Mesendoderm (in vitro differentiated cells): ENCODE measurements at regions not wholly inside any gene's neighbourhood (a gene's known extent, or its start where the extent isn't known, plus 50 kb on each side); places are given as distances from the start of the nearest gene placed in this dataset.

ENCODE experiments used
- DNase-seq: peaks from one replicate; pipeline ENCODE4 v3.0.0; 2013
- H2AK5ac ChIP-seq: 2 replicates; pipeline ENCODE4 v1.6.1; 2013; ENCODE audit warnings: low read length, inconsistent platforms
- H2BK120ac ChIP-seq: 2 replicates; pipeline ENCODE4 v1.6.1; 2013; ENCODE audit warnings: low read depth, mild to moderate bottlenecking, low read length, moderate library complexity, mixed read lengths
- H2BK15ac ChIP-seq: replicated peaks from 2 replicates; pipeline ENCODE4 v1.6.1; 2013; ENCODE audit warnings: low read depth, mild to moderate bottlenecking, moderate library complexity
- H2BK5ac ChIP-seq: 2 replicates; pipeline ENCODE4 v1.6.1; 2013; ENCODE audit warnings: low read length, inconsistent platforms
- H3K18ac ChIP-seq: 2 replicates; pipeline ENCODE4 v1.6.1; 2013; ENCODE audit warnings: mild to moderate bottlenecking, low read length, mixed read lengths
- H3K23ac ChIP-seq: one replicate; pipeline ENCODE4 v1.6.1; 2013; ENCODE audit warnings: low read length
- H3K27ac ChIP-seq: 2 replicates; pipeline ENCODE4 v1.5.1; 2013; ENCODE audit warnings: low read depth, mild to moderate bottlenecking, inconsistent platforms, low read length, moderate library complexity
- H3K27me3 ChIP-seq: 2 replicates; pipeline ENCODE4 v1.6.1; 2013; ENCODE audit warnings: low read length, control low read depth, mild to moderate bottlenecking, inconsistent platforms; ENCODE audit not compliant: insufficient read depth, poor library complexity
- H3K36me3 ChIP-seq: 2 replicates; pipeline ENCODE4 v1.6.1; 2013; ENCODE audit warnings: low read length, inconsistent platforms; ENCODE audit not compliant: control insufficient read depth, insufficient read depth
- H3K4ac ChIP-seq: one replicate; pipeline ENCODE4 v1.6.1; 2013; ENCODE audit warnings: low read depth, mild to moderate bottlenecking, low read length, moderate library complexity
- H3K4me1 ChIP-seq: 2 replicates; pipeline ENCODE4 v1.6.1; 2013; ENCODE audit warnings: low read depth, low read length, inconsistent platforms; ENCODE audit not compliant: control insufficient read depth
- H3K4me2 ChIP-seq: 2 replicates; pipeline ENCODE4 v1.6.1; 2013; ENCODE audit warnings: low read length
- H3K4me3 ChIP-seq: 2 replicates; pipeline ENCODE4 v1.5.1; 2013; ENCODE audit warnings: mild to moderate bottlenecking, low read length
- H3K56ac ChIP-seq: one replicate; pipeline ENCODE4 v1.6.1; 2013; ENCODE audit warnings: low read length
- H3K79me1 ChIP-seq: 2 replicates; pipeline ENCODE4 v1.6.1; 2013; ENCODE audit warnings: low read length, inconsistent platforms
- H3K79me2 ChIP-seq: 2 replicates; pipeline ENCODE4 v1.6.1; 2013; ENCODE audit warnings: mild to moderate bottlenecking, low read length; ENCODE audit not compliant: control insufficient read depth, insufficient read depth
- H3K9ac ChIP-seq: 2 replicates; pipeline ENCODE4 v1.6.1; 2013; ENCODE audit warnings: low read length, inconsistent platforms
- H4K5ac ChIP-seq: one replicate; pipeline ENCODE4 v1.6.1; 2013; ENCODE audit warnings: low read length
- H4K8ac ChIP-seq: one replicate; pipeline ENCODE4 v1.6.1; 2013; ENCODE audit warnings: low read depth, mild to moderate bottlenecking, control low read depth, low read length, moderate library complexity
- WGBS: extraction: QIAGEN DNeasy Blood & Tissue Kit; methylation state at CpG from one replicate; pipeline ENCODE4 v1.1.7; 2013; ENCODE audit warnings: low lambda C conversion rate, missing lambda C conversion rate; ENCODE audit not compliant: insufficient coverage; ENCODE audit errors: extremely low coverage; 5-methylcytosine and 5-hydroxymethylcytosine counted together

DNA sequence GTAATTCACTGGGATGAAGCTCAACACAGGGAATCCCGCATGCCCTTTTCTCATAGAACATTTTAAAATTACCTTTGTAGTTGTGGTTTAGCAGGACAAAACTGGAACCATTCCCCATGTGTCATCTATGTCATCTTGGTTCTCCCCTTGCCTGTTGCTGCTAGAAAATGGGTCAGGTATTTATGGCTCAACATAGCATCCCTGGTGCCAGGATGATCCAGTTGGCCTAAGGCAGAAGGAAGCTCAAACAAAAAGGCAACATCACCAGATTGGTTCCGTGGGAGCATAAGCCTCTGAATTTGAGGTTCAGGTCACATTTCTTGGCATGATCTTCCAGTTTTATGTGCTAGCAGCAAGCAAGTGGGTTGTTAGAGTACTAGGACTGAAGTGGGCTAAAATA is 552.6 kb upstream of the BOD1L1 start:
- H3K23ac ChIP-seq: no peak overlapping the region

DNA sequence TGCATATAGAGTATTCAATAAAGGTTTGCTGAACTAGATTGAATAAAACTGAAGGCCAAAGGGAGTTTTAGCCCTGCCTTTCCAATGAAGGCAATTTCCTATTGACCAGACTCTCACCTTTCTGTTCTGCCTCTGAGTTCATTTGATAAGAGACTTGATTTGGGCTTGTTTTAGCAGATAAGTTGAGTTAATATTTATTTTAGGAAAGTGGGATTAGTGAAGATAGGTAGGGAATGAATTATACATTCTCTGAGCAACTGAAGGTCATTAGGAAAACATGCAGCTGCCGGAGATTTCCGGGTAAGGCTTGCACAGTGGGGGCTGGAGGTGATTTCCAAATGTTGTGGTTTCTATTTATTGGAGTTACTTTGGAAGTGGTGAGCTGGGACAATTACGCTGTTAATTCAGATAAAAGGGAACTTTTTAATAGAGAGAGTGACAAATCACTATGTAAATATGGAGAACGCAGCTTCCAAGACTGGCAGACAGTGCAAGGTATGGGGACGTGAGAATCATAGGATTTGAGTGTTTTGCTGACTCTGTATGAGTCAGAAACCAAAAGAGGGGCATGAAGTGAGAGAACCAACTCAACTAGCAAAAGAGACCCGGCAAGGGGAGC is 553.6 kb upstream of the BOD1L1 start:
- H4K5ac ChIP-seq: no peak overlapping the region
- H3K27ac ChIP-seq: no peak overlapping the region
- no CpG with 5 or more reads among the region's 6 CpGs for WGBS
- H3K4me3 ChIP-seq: no peak overlapping the region
- H2BK15ac ChIP-seq: peak overlapping the region; percentile 41
- H3K4me1 ChIP-seq: peaks cover 14% of the 10 kb centered on the region
- H2BK5ac ChIP-seq: no peak overlapping the region
- no peaks in the 10 kb centered on the region for H3K79me1 ChIP-seq
- H3K36me3 ChIP-seq: no peaks in the 10 kb centered on the region
- no peak overlapping the region for H2BK120ac ChIP-seq
- no peak overlapping the region for H3K23ac ChIP-seq
- H3K27me3 ChIP-seq: no peaks in the 10 kb centered on the region
- no peak overlapping the region for H3K9ac ChIP-seq
- DNase-seq: no peak
- no peaks in the 10 kb centered on the region for H3K79me2 ChIP-seq
- H3K4ac ChIP-seq: peak overlapping the region; percentile 3
- no peak overlapping the region for H4K8ac ChIP-seq
- no peak overlapping the region for H2AK5ac ChIP-seq
- no peak overlapping the region for H3K4me2 ChIP-seq
- no peak overlapping the region for H3K56ac ChIP-seq
- peak overlapping the region; percentile 75 for H3K18ac ChIP-seq

More for the DNA sequence above, 552.6 kb upstream of the BOD1L1 start:
- Histone ChIP-seq H3K4ac (no peak overlapping the region), H3K4me2 (no peak overlapping the region), H3K36me3 (no peaks in the 10 kb centered on the region), H3K18ac (peak overlapping the region; percentile 1), H2BK120ac (no peak overlapping the region), H4K5ac (no peak overlapping the region), H3K27me3 (no peaks in the 10 kb centered on the region), H3K4me3 (no peak overlapping the region), H3K4me1 (peaks cover 14% of the 10 kb centered on the region), H4K8ac (no peak overlapping the region), H3K9ac (no peak overlapping the region), H3K27ac (no peak overlapping the region), H2BK15ac (no peak overlapping the region), H3K56ac (no peak overlapping the region), H3K79me2 (no peaks in the 10 kb centered on the region), H2AK5ac (peak overlapping the region; percentile 97), H3K79me1 (no peaks in the 10 kb centered on the region), H2BK5ac (peak overlapping the region; percentile 48)
- WGBS: no CpG with 5 or more reads among the region's 2 CpGs
- no peak for DNase-seq

DNA sequence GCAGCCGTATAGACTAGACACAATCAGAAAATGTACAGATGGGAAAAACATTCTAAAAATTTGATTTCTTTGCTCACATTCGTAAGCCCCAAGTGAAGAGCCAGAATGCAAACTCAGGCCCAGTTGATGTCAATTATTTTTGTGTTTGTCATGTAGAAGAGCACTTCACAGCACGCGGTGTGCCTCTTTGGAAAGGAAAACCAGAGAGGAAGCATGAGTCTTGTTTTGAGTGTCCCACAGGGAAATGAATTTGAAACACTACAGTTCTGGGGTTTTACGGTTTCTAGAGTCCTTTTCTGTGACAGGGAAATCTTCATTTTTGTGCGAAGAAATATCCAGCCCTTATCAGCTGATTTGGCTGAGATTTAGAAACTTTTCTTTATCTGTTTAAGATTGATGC is 554.6 kb upstream of the BOD1L1 start:
- H3K9ac ChIP-seq: no peak overlapping the region

DNA sequence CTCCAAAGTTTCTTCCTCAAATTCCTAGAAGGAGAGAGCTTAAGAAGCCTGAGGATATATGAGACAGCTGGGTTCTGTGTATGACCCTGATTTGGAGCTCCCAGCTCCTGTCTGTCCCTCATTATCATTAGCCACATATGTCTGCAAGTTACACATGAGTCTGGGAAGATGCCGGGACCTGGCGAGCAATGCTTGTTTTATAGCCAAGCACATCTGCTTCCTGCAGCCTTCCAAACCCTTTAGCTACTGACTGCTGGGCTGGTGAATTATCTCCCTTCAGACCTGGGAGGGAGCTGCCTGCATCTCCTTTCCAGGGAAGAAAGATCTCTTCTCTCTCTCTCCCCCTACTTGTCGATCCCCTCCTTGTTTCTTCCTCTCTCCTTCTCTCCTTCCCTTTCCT is 556.7 kb upstream of the BOD1L1 start:
- no peak overlapping the region for H3K4ac ChIP-seq
- H3K79me2 ChIP-seq: no peaks in the 10 kb centered on the region
- no peaks in the 10 kb centered on the region for H3K36me3 ChIP-seq
- H3K4me3 ChIP-seq: no peak overlapping the region
- WGBS: no CpG with 5 or more reads among the region's 3 CpGs
- no peak overlapping the region for H2BK15ac ChIP-seq
- no peak overlapping the region for H2AK5ac ChIP-seq
- H3K23ac ChIP-seq: no peak overlapping the region
- no peak overlapping the region for H3K4me2 ChIP-seq
- peaks cover 5% of the 10 kb centered on the region for H3K4me1 ChIP-seq
- no peaks in the 10 kb centered on the region for H3K79me1 ChIP-seq
- no peak overlapping the region for H2BK5ac ChIP-seq
- H4K8ac ChIP-seq: no peak overlapping the region
- no peak overlapping the region for H2BK120ac ChIP-seq
- H3K56ac ChIP-seq: no peak overlapping the region
- H3K27ac ChIP-seq: no peak overlapping the region
- no peaks in the 10 kb centered on the region for H3K27me3 ChIP-seq
- H3K9ac ChIP-seq: no peak overlapping the region
- DNase-seq: peak; percentile 25
- H4K5ac ChIP-seq: no peak overlapping the region
- H3K18ac ChIP-seq: no peak overlapping the region

More for the DNA sequence above, 554.6 kb upstream of the BOD1L1 start:
- Histone ChIP-seq H3K36me3 (no peaks in the 10 kb centered on the region), H4K8ac (no peak overlapping the region), H3K4me1 (peaks cover 13% of the 10 kb centered on the region), H2BK120ac (no peak overlapping the region), H3K4me2 (no peak overlapping the region), H3K79me2 (no peaks in the 10 kb centered on the region), H2AK5ac (no peak overlapping the region), H3K4me3 (no peak overlapping the region), H3K4ac (no peak overlapping the region), H3K79me1 (no peaks in the 10 kb centered on the region), H3K23ac (no peak overlapping the region), H4K5ac (no peak overlapping the region), H3K18ac (no peak overlapping the region), H2BK15ac (no peak overlapping the region), H3K56ac (no peak overlapping the region), H2BK5ac (no peak overlapping the region), H3K27ac (no peak overlapping the region), H3K27me3 (no peaks in the 10 kb centered on the region)
- no CpG with 5 or more reads among the region's 6 CpGs for WGBS
- no peak for DNase-seq

DNA sequence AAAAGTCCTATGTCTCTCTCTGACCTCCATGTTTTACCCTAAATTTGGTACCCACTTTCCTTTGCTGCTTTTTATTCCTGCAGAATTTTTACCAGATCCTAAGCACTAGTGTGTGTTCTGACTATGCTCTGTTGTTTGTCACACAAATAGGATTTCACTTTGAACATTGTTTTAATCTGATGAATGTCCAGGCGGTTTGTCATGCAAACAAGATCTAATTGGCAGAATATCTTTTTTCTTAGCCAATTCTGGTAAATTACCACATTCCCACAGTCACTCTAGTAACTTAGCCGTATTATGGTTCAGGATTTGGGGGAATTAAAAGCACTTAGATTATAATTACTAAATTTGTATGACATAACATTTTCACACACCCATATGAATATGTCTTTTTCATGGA is 557.2 kb upstream of the BOD1L1 start:
- H3K79me1 ChIP-seq: no peaks in the 10 kb centered on the region
- H3K4ac ChIP-seq: no peak overlapping the region
- no peaks in the 10 kb centered on the region for H3K79me2 ChIP-seq
- H4K5ac ChIP-seq: no peak overlapping the region
- H3K23ac ChIP-seq: no peak overlapping the region
- no peak overlapping the region for H3K9ac ChIP-seq
- H3K4me3 ChIP-seq: no peak overlapping the region
- no peaks in the 10 kb centered on the region for H3K36me3 ChIP-seq
- no peak overlapping the region for H3K27ac ChIP-seq
- H2AK5ac ChIP-seq: no peak overlapping the region
- no peak overlapping the region for H2BK15ac ChIP-seq
- H2BK120ac ChIP-seq: no peak overlapping the region
- H2BK5ac ChIP-seq: no peak overlapping the region
- H3K4me1 ChIP-seq: peaks cover 5% of the 10 kb centered on the region
- DNase-seq: no peak
- no peak overlapping the region for H3K56ac ChIP-seq
- no CpG with 5 or more reads among the region's 2 CpGs for WGBS
- H3K27me3 ChIP-seq: no peaks in the 10 kb centered on the region
- H3K18ac ChIP-seq: no peak overlapping the region
- H4K8ac ChIP-seq: no peak overlapping the region
- H3K4me2 ChIP-seq: no peak overlapping the region

DNA sequence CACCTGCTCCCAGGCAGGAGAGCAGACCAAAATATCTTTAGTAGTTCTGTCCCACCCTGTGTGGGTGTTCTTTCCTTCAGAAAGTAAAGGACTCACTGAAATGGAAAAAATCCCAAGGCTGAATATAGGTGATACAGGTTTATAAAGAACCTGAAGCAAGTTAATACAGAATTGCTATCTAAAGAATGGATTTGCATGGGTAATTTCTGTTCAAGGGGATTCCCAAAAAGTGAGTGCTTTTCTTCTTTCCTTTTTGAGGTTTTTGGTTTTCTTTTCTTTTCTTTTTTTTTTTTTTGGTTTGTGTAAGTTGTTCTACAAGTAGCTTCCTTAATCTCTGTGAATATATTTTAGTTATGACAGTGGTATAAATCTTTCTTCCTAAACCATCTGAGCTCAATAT is 560.7 kb upstream of the BOD1L1 start:
- Histone ChIP-seq H3K18ac (no peak overlapping the region), H3K27ac (no peak overlapping the region), H2AK5ac (no peak overlapping the region), H2BK120ac (no peak overlapping the region), H3K56ac (no peak overlapping the region), H3K79me1 (no peaks in the 10 kb centered on the region), H2BK15ac (no peak overlapping the region), H3K79me2 (no peaks in the 10 kb centered on the region), H4K5ac (no peak overlapping the region), H3K36me3 (no peaks in the 10 kb centered on the region), H3K23ac (no peak overlapping the region), H4K8ac (no peak overlapping the region), H3K4me1 (peaks cover 3% of the 10 kb centered on the region), H2BK5ac (no peak overlapping the region), H3K4ac (no peak overlapping the region), H3K4me2 (no peak overlapping the region), H3K4me3 (no peak overlapping the region), H3K27me3 (no peaks in the 10 kb centered on the region), H3K9ac (no peak overlapping the region)
- DNase-seq: no peak
